DOHH2 (cell line): ENCODE measurements at regions not wholly inside any gene's neighbourhood (a gene's known extent, or its start where the extent isn't known, plus 50 kb on each side); places are given as distances from the start of the nearest gene placed in this dataset.

ENCODE experiments used
- EZH2phosphoT487 ChIP-seq: fragments of 200-600 bp; sonication (generic); IDR thresholded peaks from 2 replicates; pipeline ENCODE4 v1.6.1; 2017; ENCODE audit warnings: borderline replicate concordance, mild to moderate bottlenecking, antibody characterized with exemption, low read length, moderate library complexity, mixed read lengths
- TF ChIP-seq, protein P1 (sequence below): fragments of 200-600 bp; sonication (generic); IDR thresholded peaks from one replicate; pipeline ENCODE4 v1.5.1; 2014; ENCODE audit warnings: antibody characterized with exemption, mild to moderate bottlenecking, low read depth, low read length; ENCODE audit not compliant: poor library complexity, severe bottlenecking

- TF ChIP-seq, protein P1, sequence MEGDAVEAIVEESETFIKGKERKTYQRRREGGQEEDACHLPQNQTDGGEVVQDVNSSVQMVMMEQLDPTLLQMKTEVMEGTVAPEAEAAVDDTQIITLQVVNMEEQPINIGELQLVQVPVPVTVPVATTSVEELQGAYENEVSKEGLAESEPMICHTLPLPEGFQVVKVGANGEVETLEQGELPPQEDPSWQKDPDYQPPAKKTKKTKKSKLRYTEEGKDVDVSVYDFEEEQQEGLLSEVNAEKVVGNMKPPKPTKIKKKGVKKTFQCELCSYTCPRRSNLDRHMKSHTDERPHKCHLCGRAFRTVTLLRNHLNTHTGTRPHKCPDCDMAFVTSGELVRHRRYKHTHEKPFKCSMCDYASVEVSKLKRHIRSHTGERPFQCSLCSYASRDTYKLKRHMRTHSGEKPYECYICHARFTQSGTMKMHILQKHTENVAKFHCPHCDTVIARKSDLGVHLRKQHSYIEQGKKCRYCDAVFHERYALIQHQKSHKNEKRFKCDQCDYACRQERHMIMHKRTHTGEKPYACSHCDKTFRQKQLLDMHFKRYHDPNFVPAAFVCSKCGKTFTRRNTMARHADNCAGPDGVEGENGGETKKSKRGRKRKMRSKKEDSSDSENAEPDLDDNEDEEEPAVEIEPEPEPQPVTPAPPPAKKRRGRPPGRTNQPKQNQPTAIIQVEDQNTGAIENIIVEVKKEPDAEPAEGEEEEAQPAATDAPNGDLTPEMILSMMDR, result no peak
- TF ChIP-seq EZH2phosphoT487, result no peak
These were observed 572.6 kb upstream of the SYNCRIP start for GRCh38 chr6:86215323-86215722.
